Transverse colon (tissue), 4 donors: ENCODE measurements at regions not wholly inside any gene's neighbourhood (a gene's known extent, or its start where the extent isn't known, plus 50 kb on each side); places are given as distances from the start of the nearest gene placed in this dataset.
"Not testable (repeated sequence)": the region's sequence is repeated elsewhere in the genome, so short reads cannot be mapped to it uniquely, and the experiment has no call there.

ENCODE experiments used
- DNase-seq: peaks from one replicate; pipeline ENCODE4 v3.0.0-alpha.2; 2019
- H3K27ac ChIP-seq, 4 donors: fragments of 200-600 bp; sonication (generic); 2 replicates each; pipeline ENCODE4 v1.5.1; 2016 to 2018; ENCODE audit warnings: inconsistent platforms in 4 of 4
- H3K27me3 ChIP-seq: fragments of 200-600 bp; sonication (generic); 2 replicates; pipeline ENCODE4 v1.5.1; 2017; ENCODE audit warnings: inconsistent platforms
- H3K36me3 ChIP-seq, 4 donors: fragments of 200-600 bp; sonication (generic); 2 replicates each; pipeline ENCODE4 v1.5.1; 2017 to 2019; ENCODE audit warnings: inconsistent platforms in 4 of 4
- H3K4me1 ChIP-seq, 4 donors: fragments of 200-600 bp; sonication (generic); 2 replicates each; pipeline ENCODE4 v1.5.1; 2017 to 2020; ENCODE audit warnings: inconsistent platforms in 4 of 4
- H3K4me3 ChIP-seq, 4 donors: fragments of 200-600 bp; sonication (generic); 1 replicate in 1 of 4; 2 replicates in 3 of 4; pipeline versions ENCODE4 v1.5.1 to v1.6.1; 2017 to 2019; ENCODE audit warnings: inconsistent platforms in 4 of 4
- H3K9me3 ChIP-seq, 2 donors: fragments of 200-600 bp; sonication (generic); 2 replicates each; pipeline ENCODE4 v1.5.1; 2017 to 2019; ENCODE audit warnings: inconsistent platforms in 2 of 2
- EP300 ChIP-seq: sonication (generic); formaldehyde crosslinking; IDR thresholded peaks from one replicate; pipeline ENCODE4 v1.6.1; 2017; ENCODE audit warnings: antibody characterized with exemption, low read depth
- POLR2A ChIP-seq: fragments of 450-650 bp; IDR thresholded peaks from one replicate; pipeline ENCODE4 v1.6.1; 2016; ENCODE audit warnings: antibody characterized with exemption, mild to moderate bottlenecking, moderate library complexity
- POLR2AphosphoS5 ChIP-seq, 3 donors: sonication (generic); formaldehyde crosslinking; IDR thresholded peaks; one replicate each; pipeline ENCODE4 v1.6.1; 2016; ENCODE audit warnings: antibody characterized with exemption in 3 of 3
- WGBS, 2 donors: methylation state at CpG; one replicate each; pipeline ENCODE4 v1.1.5; 2018; ENCODE audit warnings: low coverage in 1 of 2; 5-methylcytosine and 5-hydroxymethylcytosine counted together
- in situ Hi-C, 4 donors: fragments of 200-750 bp; cut with MboI; loops; one replicate each; pipeline versions ENCODE4 v1.15.0 to v1.15.1; 2017; ENCODE audit warnings: low sequenced_read_pairs in 3 of 4, low pct_ligation_motif_present in 1 of 4, low pct_unique_long_range_greater_than_20kb in 1 of 4
- intact Hi-C: fragments of 100-400 bp; cut with DNase I; formaldehyde crosslinking; loops from one replicate; pipeline ENCODE4 v1.15.1; 2023; ENCODE audit warnings: low total_unique reads
- TF ChIP-seq, protein P1 (sequence below), 5 experiments: fragments of 200-600 bp in 3 of 5; fragments of 450-650 bp in 2 of 5; sonication (generic) in 3 of 5; IDR thresholded peaks; 1 replicate in 2 of 5; 2 replicates in 3 of 5; pipeline ENCODE4 v1.5.1; 2016 to 2017; ENCODE audit warnings: antibody characterized with exemption in 5 of 5, inconsistent platforms in 3 of 5, mild to moderate bottlenecking in 2 of 5, moderate library complexity in 1 of 5

DNA sequence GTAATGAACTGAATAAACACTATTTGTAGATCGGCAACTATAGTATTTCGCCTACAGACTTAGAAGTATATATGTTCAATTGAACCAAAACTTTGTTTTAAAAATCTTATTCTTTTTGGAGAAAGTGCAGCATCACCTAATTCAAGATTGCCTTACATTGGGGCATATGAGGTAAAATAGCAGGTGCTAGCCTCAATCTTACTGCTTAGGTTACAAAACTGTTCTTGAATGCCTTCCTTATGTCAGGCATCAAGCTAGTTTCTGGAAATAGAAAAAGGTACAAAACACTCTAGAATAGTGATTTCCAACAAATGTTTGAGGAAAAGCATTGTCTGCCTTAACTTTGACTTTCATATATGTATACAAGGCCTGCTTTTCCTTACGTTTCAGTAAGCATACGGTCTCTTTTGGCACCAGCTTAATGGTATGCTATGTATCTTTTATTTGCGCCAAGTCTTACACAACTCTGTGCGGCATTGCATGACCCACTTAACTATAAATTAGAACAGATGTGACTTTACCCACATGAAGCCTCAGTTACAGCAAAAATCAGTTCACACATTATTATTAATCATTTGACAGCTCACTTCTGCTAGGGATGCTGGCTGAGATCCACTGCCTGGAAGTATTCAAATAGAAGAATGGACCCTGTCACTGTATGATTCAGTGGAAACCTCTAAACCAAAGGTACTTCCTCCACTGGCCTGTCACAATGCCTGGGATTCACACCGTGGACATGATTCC lies 174.1 kb downstream of the PRELID2 start:
- Histone ChIP-seq H3K4me1 (peaks cover 0 to 13% (median 5%) of the 10 kb centered on the region in 4 donors), H3K27me3 (no peaks in the 10 kb centered on the region), H3K36me3 (no peaks in the 10 kb centered on the region), H3K27ac (no peak overlapping the region), H3K9me3 (no peaks in the 10 kb centered on the region), H3K4me3 (no peak overlapping the region)
- DNase-seq, result no peak
- WGBS, 2 donors, result 76 to 91% methylated on average over 4 to 7 of the region's 7 CpGs
- TF ChIP-seq EP300 (no peak), POLR2AphosphoS5 (IDR thresholded peaks at IDR 0.05) (no peak), POLR2A (no peak)
- TF ChIP-seq, protein P1, sequence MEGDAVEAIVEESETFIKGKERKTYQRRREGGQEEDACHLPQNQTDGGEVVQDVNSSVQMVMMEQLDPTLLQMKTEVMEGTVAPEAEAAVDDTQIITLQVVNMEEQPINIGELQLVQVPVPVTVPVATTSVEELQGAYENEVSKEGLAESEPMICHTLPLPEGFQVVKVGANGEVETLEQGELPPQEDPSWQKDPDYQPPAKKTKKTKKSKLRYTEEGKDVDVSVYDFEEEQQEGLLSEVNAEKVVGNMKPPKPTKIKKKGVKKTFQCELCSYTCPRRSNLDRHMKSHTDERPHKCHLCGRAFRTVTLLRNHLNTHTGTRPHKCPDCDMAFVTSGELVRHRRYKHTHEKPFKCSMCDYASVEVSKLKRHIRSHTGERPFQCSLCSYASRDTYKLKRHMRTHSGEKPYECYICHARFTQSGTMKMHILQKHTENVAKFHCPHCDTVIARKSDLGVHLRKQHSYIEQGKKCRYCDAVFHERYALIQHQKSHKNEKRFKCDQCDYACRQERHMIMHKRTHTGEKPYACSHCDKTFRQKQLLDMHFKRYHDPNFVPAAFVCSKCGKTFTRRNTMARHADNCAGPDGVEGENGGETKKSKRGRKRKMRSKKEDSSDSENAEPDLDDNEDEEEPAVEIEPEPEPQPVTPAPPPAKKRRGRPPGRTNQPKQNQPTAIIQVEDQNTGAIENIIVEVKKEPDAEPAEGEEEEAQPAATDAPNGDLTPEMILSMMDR (IDR thresholded peaks at IDR 0.05), result no peak
- intact Hi-C loops (no loop called here), in situ Hi-C loops (no loop called here)

DNA sequence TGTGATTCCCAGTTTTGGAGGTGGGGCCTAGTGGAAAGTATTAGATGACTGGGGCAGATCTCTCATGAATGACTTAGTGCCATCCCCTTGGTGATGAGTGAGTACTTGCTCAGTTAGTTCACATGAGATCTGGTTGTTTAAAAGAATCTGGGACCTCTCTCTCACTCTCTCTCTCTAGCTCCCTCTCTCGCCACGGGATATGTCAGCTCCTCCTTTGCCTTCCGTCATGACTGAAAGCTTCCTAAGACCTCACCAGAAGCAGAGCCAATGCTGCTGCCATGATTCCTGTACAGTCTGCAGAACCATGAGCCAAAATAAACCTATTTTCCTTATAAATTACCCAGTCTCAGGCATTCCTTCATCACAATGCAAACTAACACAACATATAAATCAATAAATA lies 176.7 kb downstream of the PRELID2 start:
- Histone ChIP-seq H3K4me1 (peaks cover 0 to 13% (median 5%) of the 10 kb centered on the region in 4 donors), H3K36me3 (no peaks in the 10 kb centered on the region), H3K4me3 (no peak overlapping the region), H3K27ac (no peak overlapping the region), H3K9me3 (no peaks in the 10 kb centered on the region), H3K27me3 (no peaks in the 10 kb centered on the region)
- DNase-seq, result no peak
- 92 to 100% methylated on average over 1 to 3 of the region's 3 CpGs for WGBS, 2 donors
- TF ChIP-seq, protein P1 (IDR thresholded peaks at IDR 0.05), result no peak
- TF ChIP-seq POLR2AphosphoS5 (IDR thresholded peaks at IDR 0.05), result no peak
- no peak for TF ChIP-seq POLR2A
- TF ChIP-seq EP300, result no peak
- intact Hi-C loops (no loop called here), in situ Hi-C loops (no loop called here)

- H3K4me3 ChIP-seq, H3K4me1 ChIP-seq, DNase-seq, H3K9me3 ChIP-seq, intact Hi-C loops, H3K36me3 ChIP-seq, H3K27me3 ChIP-seq, H3K27ac ChIP-seq, in situ Hi-C loops: not testable (repeated sequence)
- WGBS, 2 donors, result 87 to 94% methylated on average over 3 of the region's 3 CpGs
Observed at GRCh38 chr5:145652700-145653099, 182.4 kb downstream of the PRELID2 start.

DNA sequence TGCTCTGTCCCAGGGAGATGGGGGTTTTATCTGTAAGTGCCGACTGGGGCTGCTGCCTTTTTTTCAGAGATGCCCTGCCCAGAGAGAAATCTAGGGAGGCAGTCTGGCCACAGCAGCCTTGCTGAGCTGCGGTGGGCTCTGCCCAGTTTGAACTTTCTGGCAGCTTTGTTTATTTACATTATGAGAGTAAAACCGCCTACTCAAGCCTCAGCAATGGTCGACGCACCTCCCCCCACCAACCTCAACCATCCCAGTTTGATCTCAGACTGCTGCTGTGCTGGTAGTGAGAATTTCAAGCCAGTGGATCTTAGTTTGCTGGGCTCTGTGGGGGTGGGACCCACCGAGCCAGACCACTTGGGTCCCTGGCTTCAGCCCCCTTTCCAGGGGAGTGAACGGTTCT lies 188.0 kb downstream of the PRELID2 start:
- DNase-seq, H3K27ac ChIP-seq, H3K27me3 ChIP-seq, H3K4me1 ChIP-seq, intact Hi-C loops, in situ Hi-C loops, H3K36me3 ChIP-seq, H3K9me3 ChIP-seq, H3K4me3 ChIP-seq: not testable (repeated sequence)
- WGBS, 2 donors, result 62% methylated on average over 7 of the region's 7 CpGs; no CpG with 5 or more reads in 1 of the 2 donors

- DNase-seq, H3K36me3 ChIP-seq, H3K27me3 ChIP-seq, H3K9me3 ChIP-seq, H3K4me1 ChIP-seq, H3K4me3 ChIP-seq, intact Hi-C loops, H3K27ac ChIP-seq, in situ Hi-C loops: not testable (repeated sequence)
- WGBS, 2 donors, result 43 to 52% methylated on average over 1 of the region's 1 CpG
Observed at GRCh38 chr5:145643214-145643613, 191.9 kb downstream of the PRELID2 start.

DNA sequence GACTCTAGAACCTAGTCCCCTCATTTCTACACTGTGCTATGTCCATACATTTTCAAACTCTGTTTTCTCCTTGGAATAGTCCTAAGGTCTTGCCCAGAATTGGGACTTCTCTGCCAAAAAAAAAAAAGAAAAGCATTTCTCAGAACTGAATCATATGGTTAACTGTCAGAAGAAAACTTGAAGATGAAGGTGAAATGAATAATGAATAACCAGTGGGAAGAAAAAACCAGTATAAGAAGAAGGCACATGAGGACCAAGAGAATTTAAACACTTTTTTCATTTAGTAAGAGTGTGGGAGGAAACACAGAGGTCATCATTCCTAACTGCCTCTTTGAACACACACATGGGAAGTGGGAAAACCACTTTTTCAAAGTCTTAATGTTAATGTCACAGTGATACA lies 197.7 kb downstream of the PRELID2 start:
- no peak overlapping the region for H3K4me3 ChIP-seq
- H3K27me3 ChIP-seq, result no peaks in the 10 kb centered on the region
- DNase-seq, result no peak
- intact Hi-C loops, result no loop called here
- no peak overlapping the region for H3K27ac ChIP-seq
- in situ Hi-C loops, result no loop called here
- H3K4me1 ChIP-seq, result no peaks in the 10 kb centered on the region
- no peaks in the 10 kb centered on the region for H3K9me3 ChIP-seq
- TF ChIP-seq POLR2A (no peak), POLR2AphosphoS5 (IDR thresholded peaks at IDR 0.05) (no peak), EP300 (no peak)
- TF ChIP-seq, protein P1 (IDR thresholded peaks at IDR 0.05), result no peak
- H3K36me3 ChIP-seq, result no peaks in the 10 kb centered on the region
